Stimulated activated CD4-positive, alpha-beta T cell treated with anti-CD3 and anti-CD28 coated beads, Interleukin-1b, Interleukin-23, amount 100 ng/mL, for 4 hours (primary cell): ENCODE measurements at regions not wholly inside any gene's neighbourhood (a gene's known extent, or its start where the extent isn't known, plus 50 kb on each side); places are given as distances from the start of the nearest gene placed in this dataset.
"Not testable (repeated sequence)": the region's sequence is repeated elsewhere in the genome, so short reads cannot be mapped to it uniquely, and the experiment has no call there.

ENCODE experiments used
- DNase-seq, 2 donors: peaks; one replicate each; pipeline ENCODE4 v3.0.0-alpha.2; 2020; ENCODE audit warnings: low read depth in 2 of 2

- no peak for DNase-seq
These were observed 404.2 kb upstream of the CDIN1 start for GRCh38 chr15:36175186-36175740.

GRCh38 chr15:36175741-36176291, 403.6 kb upstream of the CDIN1 start:
- DNase-seq = no peak

- no peak for DNase-seq
These were observed 401.7 kb upstream of the CDIN1 start for GRCh38 chr15:36177590-36178302.

GRCh38 chr15:36178303-36178633, 401.2 kb upstream of the CDIN1 start:
- no peak for DNase-seq

- DNase-seq = no peak
These were observed 396.2 kb upstream of the CDIN1 start for GRCh38 chr15:36183201-36183600.

GRCh38 chr15:36185438-36185837, 394.0 kb upstream of the CDIN1 start:
- DNase-seq = no peak

- no peak for DNase-seq
These were observed 393.6 kb upstream of the CDIN1 start for GRCh38 chr15:36185845-36186244.

- DNase-seq = no peak
These were observed 393.1 kb upstream of the CDIN1 start for GRCh38 chr15:36186376-36186775.

- DNase-seq = no peak
These were observed 388.0 kb upstream of the CDIN1 start for GRCh38 chr15:36191459-36191858.

GRCh38 chr15:36195361-36196007, 383.9 kb upstream of the CDIN1 start:
- not testable (repeated sequence) for DNase-seq

GRCh38 chr15:36208868-36209582, 370.4 kb upstream of the CDIN1 start:
- no peak for DNase-seq

- DNase-seq = no peak
These were observed 369.0 kb upstream of the CDIN1 start for GRCh38 chr15:36210426-36210825.

- no peak for DNase-seq
These were observed 361.1 kb upstream of the CDIN1 start for GRCh38 chr15:36218322-36218721.

GRCh38 chr15:36218991-36219390, 360.4 kb upstream of the CDIN1 start:
- no peak for DNase-seq

- DNase-seq = no peak
These were observed 357.4 kb upstream of the CDIN1 start for GRCh38 chr15:36221992-36222391.

GRCh38 chr15:36230776-36231175, 348.6 kb upstream of the CDIN1 start:
- DNase-seq = no peak

GRCh38 chr15:36232491-36232890, 346.9 kb upstream of the CDIN1 start:
- DNase-seq = no peak

- no peak for DNase-seq
These were observed 344.7 kb upstream of the CDIN1 start for GRCh38 chr15:36234743-36235142.

GRCh38 chr15:36235173-36235572, 344.3 kb upstream of the CDIN1 start:
- DNase-seq = no peak

GRCh38 chr15:36239509-36239908, 339.9 kb upstream of the CDIN1 start:
- no peak for DNase-seq

GRCh38 chr15:36251450-36251849, 328.0 kb upstream of the CDIN1 start:
- no peak for DNase-seq

- DNase-seq = no peak
These were observed 327.2 kb upstream of the CDIN1 start for GRCh38 chr15:36252146-36252711.
